Stimulated activated CD8-positive, alpha-beta memory T cell treated with anti-CD3 and anti-CD28 coated beads, Interleukin-2, amount 100 ng/mL, for 48 hours (primary cell): ENCODE measurements at regions not wholly inside any gene's neighbourhood (a gene's known extent, or its start where the extent isn't known, plus 50 kb on each side); places are given as distances from the start of the nearest gene placed in this dataset.
"Not testable (repeated sequence)": the region's sequence is repeated elsewhere in the genome, so short reads cannot be mapped to it uniquely, and the experiment has no call there.

Experiments
- DNase-seq, 2 donors: peaks; one replicate each; pipeline ENCODE4 v3.0.0-alpha.2; 2020; ENCODE audit warnings: low read depth in 2 of 2

- DNase-seq = no peak
Measured at GRCh38 chr6:90691823-90692222, 105.0 kb upstream of the MAP3K7 start.

DNA sequence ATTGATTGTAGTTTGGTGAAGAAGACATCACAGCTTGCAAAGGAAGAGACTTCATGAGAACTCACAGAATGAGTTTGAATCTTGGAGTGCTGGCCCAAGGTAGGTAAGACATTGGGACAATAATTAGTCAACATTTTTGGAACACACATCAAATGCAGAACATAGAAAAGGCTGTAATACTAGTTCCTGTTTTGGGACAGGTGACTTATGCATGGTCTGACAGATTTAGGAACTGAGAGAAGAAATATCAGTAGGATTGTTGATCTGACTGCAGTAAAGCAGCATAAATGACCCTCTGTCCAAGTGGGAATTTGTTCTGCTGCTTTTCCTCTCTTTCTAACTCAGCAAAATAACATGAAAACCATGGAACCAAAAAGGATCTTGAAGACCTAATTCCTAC lies 102.3 kb upstream of the MAP3K7 start:
- DNase-seq = no peak

DNA sequence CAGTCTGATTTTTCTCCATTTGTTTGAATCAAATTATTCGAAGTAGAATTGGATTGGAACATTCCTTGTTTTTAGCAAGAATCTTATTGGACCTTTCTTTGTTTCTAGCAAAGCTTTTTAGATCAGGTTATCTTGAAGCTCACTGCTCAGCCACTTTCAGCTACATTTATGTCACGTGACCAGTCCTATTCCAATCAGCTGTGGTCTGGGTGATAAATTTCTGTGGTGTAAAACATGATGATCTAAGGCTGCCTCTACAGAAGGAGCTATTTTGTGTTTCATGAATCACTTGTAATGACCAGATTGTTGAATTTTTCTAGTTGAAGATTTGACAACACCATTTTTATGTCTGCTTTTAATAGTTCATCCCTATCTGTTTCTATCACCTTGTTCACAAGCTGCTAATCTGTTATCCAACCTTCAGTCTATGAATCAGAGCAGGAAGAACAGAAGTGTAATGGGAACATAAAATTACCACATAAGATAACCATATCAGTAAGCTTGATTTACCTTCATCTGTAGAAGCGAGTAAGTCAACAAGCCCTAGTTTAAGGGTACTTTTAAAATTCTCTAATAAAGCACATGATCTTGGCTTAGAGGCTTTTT lies 101.0 kb upstream of the MAP3K7 start:
- DNase-seq = no peak

DNA sequence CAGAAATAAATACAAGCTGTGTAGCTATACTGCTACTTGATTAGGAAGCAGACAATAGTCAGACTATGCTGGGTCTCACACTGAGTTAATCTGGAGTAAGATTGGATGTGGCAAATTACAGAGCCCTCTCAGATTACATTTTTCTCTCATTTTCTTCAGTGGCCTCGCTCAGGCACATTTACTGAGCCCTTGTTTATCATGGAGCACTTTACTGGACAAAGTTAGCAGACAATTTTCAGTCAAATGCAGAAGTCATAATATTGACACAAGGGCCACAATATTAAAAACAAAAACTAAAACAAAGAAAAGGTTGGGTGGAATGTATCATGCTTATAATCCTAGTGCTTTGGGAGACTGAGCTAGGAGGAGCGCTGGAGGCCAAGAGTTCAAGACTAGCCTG lies 95.0 kb upstream of the MAP3K7 start:
- DNase-seq = no peak

GRCh38 chr6:90678049-90678779 lies 91.3 kb upstream of the MAP3K7 start:
- DNase-seq = no peak

DNA sequence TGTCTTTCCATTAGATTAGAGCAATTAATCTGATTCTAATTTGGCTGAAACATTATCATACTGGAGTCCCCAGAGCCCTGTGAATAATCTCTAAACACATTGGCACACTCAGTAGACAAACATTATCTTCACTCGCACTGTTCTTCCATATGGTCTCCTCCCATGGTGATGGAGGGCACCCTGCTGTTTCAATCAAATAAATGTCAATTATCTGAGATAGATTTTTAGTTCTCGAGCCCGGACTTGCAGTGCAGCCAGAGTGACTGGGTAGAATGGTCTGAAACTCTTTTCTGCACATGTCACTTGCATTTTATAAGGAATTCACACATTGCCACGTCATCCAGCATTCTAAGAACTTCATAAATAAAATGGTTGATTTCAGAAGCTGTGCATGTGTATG lies 90.6 kb upstream of the MAP3K7 start:
- DNase-seq = no peak

GRCh38 chr6:90676516-90677300 lies 89.8 kb upstream of the MAP3K7 start:
- no peak for DNase-seq

GRCh38 chr6:90675107-90675506 lies 88.2 kb upstream of the MAP3K7 start:
- not testable (repeated sequence) for DNase-seq

GRCh38 chr6:90674077-90674476 lies 87.2 kb upstream of the MAP3K7 start:
- DNase-seq = not testable (repeated sequence)

DNA sequence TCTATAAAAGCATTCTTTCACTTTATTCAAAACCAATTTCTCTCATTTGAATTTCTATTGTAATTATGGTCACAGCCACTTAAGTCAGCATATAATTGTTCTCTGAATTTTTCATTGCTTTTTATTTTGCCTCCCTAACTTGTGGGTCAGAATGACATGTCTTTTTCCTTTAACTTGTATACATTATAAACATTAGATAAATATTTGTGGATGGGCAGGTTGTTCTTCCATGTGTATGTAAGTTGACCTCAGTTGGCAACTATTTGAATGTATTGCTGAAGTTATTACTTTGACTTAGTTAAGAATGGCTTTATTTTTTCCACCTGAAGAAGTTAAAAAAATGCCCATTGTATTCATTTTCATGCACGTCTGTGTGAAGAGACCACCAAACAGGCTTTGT lies 83.0 kb upstream of the MAP3K7 start:
- DNase-seq = no peak

DNA sequence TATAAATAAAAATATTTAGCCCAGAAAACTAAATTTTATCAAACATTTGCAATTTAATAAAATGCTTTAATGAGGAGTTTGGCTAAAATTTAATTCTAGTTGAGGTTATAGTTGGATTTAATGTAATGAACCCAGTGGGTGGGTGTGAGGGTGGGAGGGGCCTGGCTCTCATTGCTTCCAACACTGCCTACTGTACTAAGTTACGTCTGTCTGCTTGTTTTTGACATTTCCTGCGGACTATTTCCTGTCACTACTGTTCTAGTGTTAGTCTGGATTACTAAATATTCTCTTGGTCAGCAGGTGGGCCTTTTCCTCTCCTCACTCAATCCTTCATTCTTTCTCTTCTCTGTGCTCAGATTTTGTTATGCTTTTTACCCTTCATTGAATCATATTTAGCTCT lies 82.5 kb upstream of the MAP3K7 start:
- DNase-seq = no peak

- no peak for DNase-seq
Measured at GRCh38 chr6:90668141-90668540, 81.3 kb upstream of the MAP3K7 start.

GRCh38 chr6:90663873-90664272 lies 77.0 kb upstream of the MAP3K7 start:
- no peak for DNase-seq

DNA sequence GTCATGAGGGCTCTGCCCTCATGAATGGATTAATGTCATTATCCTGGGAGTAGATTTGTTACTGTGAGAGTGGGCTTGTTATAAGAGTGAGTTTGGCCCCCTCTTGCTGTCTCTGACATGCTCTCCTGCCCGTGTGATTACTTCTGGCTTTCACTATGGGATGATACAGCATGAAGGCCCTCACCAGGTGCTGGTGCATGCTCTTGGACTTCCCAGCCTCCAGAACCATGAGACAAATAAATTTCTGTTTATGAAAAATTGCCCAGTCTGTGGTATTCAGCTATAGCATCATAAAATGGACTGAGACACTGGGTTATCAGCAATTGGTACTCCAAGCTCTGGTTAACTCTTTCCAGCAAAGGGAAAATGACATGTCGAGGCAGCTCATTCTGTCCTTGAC lies 76.2 kb upstream of the MAP3K7 start:
- no peak for DNase-seq

- DNase-seq = no peak
Measured at GRCh38 chr6:90660931-90661330, 74.1 kb upstream of the MAP3K7 start.

- no peak for DNase-seq
Measured at GRCh38 chr6:90658497-90658896, 71.6 kb upstream of the MAP3K7 start.

DNA sequence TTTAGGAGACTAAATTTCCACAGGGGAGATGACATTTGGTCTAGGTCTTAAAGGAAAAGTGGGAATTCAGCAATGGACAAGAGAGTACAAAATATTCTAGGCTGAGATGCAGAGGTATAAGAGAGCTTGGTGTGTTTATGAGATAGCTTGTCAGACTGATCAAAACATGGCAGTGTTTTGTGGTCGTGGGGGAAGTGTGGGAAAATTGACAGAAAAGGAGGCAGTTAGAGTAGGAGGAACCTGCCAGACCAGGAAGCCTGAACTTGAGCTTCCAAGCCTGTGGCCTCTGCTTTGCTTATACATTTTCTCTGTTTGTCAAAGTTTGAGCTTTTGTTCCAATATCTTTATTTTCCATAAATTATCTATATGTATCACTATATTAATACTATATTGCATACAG lies 69.5 kb upstream of the MAP3K7 start:
- DNase-seq = no peak

GRCh38 chr6:90654806-90655205 lies 67.9 kb upstream of the MAP3K7 start:
- DNase-seq = no peak

DNA sequence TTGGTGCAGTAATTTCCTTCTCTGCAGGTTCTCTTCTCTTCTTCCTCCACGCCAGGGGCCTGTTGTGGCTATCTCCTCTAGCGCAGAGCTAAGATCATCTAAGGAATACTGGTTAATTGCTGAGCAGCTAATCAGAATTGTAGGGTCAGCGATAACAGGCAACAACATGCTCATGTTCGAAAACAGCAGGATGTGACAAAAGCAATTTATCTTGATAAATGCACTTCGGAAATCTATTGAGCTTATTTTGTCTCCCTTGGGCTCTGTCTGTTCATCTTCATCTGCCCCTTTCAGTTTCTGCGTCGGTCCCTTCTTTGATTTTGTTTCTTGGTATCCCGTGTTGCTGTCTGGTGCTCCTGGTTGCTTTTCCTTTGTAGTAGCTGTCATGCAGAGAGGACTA lies 67.3 kb upstream of the MAP3K7 start:
- no peak for DNase-seq

DNA sequence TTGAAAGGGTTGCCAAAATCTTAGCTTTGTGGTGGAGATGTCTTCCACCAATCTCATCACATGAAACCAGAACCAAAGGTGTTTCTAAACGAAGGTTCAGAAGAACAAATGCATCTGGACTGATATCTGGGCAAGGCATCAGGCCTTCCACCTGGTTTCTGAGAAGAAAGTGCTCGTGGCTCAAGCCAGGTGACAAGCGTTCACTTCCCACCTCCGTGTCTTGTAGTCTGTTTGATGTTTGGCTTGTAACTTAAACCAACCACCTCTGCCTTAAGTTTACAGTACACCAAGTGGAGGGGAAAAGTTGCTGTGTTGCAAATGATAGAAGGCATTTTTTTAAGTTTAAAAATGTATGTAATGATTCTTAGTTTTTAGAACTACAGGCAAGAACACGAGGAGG lies 66.9 kb upstream of the MAP3K7 start:
- DNase-seq = no peak

- DNase-seq = no peak
Measured at GRCh38 chr6:90650041-90650940, 63.4 kb upstream of the MAP3K7 start.

- no peak for DNase-seq
Measured at GRCh38 chr6:90648873-90649272, 62.0 kb upstream of the MAP3K7 start.
